Liver (tissue), 8 donors: ENCODE measurements at regions not wholly inside any gene's neighbourhood (a gene's known extent, or its start where the extent isn't known, plus 50 kb on each side); places are given as distances from the start of the nearest gene placed in this dataset.

Experiments
- DNase-seq: peaks from one replicate; pipeline ENCODE4 v3.0.0-alpha.2; 2017; ENCODE audit warnings: low spot score
- H3K27ac ChIP-seq, 2 donors: one replicate each; pipeline ENCODE4 v1.7.0; 2013; ENCODE audit warnings: inconsistent platforms in 2 of 2, low read length in 2 of 2, control low read depth in 1 of 2, low read depth in 1 of 2, mild to moderate bottlenecking in 1 of 2
- H3K27me3 ChIP-seq, 4 donors: one replicate each; pipeline versions ENCODE4 v1.6.1 to v1.7.0; 2013; ENCODE audit warnings: low read length in 3 of 4, inconsistent platforms in 1 of 4, mild to moderate bottlenecking in 1 of 4, moderate library complexity in 1 of 4; ENCODE audit not compliant: control insufficient read depth in 4 of 4, insufficient read depth in 4 of 4
- H3K36me3 ChIP-seq, 4 donors: one replicate each; pipeline versions ENCODE4 v1.6.1 to v1.7.0; 2013; ENCODE audit warnings: low read length in 3 of 4, mild to moderate bottlenecking in 3 of 4, low read depth in 1 of 4, moderate library complexity in 1 of 4; ENCODE audit not compliant: control insufficient read depth in 4 of 4, insufficient read depth in 3 of 4
- H3K4me1 ChIP-seq, 4 donors: one replicate each; pipeline versions ENCODE4 v1.6.1 to v1.7.0; 2013; ENCODE audit warnings: low read length in 3 of 4, mild to moderate bottlenecking in 3 of 4, moderate library complexity in 1 of 4; ENCODE audit not compliant: control insufficient read depth in 4 of 4, insufficient read depth in 4 of 4
- H3K4me3 ChIP-seq, 3 donors: one replicate each; pipeline versions ENCODE4 v1.6.1 to v1.7.0; 2013; ENCODE audit warnings: low read length in 3 of 3, control low read depth in 1 of 3, low read depth in 1 of 3, mild to moderate bottlenecking in 1 of 3
- H3K9ac ChIP-seq, 2 donors: one replicate each; pipeline ENCODE4 v1.7.0; 2013; ENCODE audit warnings: low read length in 2 of 2, mild to moderate bottlenecking in 2 of 2, moderate library complexity in 2 of 2, control low read depth in 1 of 2, low read depth in 1 of 2
- H3K9me3 ChIP-seq, 4 donors: one replicate each; pipeline versions ENCODE4 v1.6.1 to v1.7.0; 2013; ENCODE audit warnings: low read length in 3 of 4; ENCODE audit not compliant: control insufficient read depth in 4 of 4
- ATF3 ChIP-seq: IDR thresholded peaks from 2 replicates; pipeline ENCODE4 v1.6.1; 2016; ENCODE audit warnings: antibody characterized with exemption
- CTCF ChIP-seq: fragments of 150-350 bp; IDR thresholded peaks from 2 replicates; pipeline ENCODE4 v1.5.1; 2017; ENCODE audit warnings: improper control_type of control experiment, low read depth, low read length; ENCODE audit not compliant: missing input control
- EGR1 ChIP-seq, 2 donors: IDR thresholded peaks; 2 replicates each; pipeline ENCODE4 v1.6.1; 2016 to 2018; ENCODE audit warnings: antibody characterized with exemption in 2 of 2, low read depth in 2 of 2
- FOXA1 ChIP-seq: IDR thresholded peaks from 2 replicates; pipeline ENCODE4 v1.6.1; 2016; ENCODE audit warnings: antibody characterized with exemption
- FOXA2 ChIP-seq: IDR thresholded peaks from 2 replicates; pipeline ENCODE4 v1.6.1; 2016; ENCODE audit warnings: antibody characterized with exemption
- GABPA ChIP-seq, 2 donors: IDR thresholded peaks in 1 of 2; conservative IDR thresholded peaks in 1 of 2; 2 replicates each; pipeline ENCODE4 v1.6.1; 2016; ENCODE audit warnings: antibody characterized with exemption in 2 of 2, mild to moderate bottlenecking in 1 of 2, moderate library complexity in 1 of 2
- HNF4A ChIP-seq, 2 donors: conservative IDR thresholded peaks; 2 replicates each; pipeline ENCODE4 v1.6.1; 2016; ENCODE audit warnings: antibody characterized with exemption in 2 of 2, mild to moderate bottlenecking in 2 of 2
- HNF4G ChIP-seq: IDR thresholded peaks from 2 replicates; pipeline ENCODE4 v1.6.1; 2016; ENCODE audit warnings: antibody characterized with exemption
- JUND ChIP-seq, 2 donors: IDR thresholded peaks; 2 replicates each; pipeline ENCODE4 v1.6.1; 2016; ENCODE audit warnings: antibody characterized with exemption in 2 of 2
- NR2F2 ChIP-seq: IDR thresholded peaks from 2 replicates; pipeline ENCODE4 v1.6.1; 2016; ENCODE audit warnings: antibody characterized with exemption
- RAD21 ChIP-seq, 2 donors: IDR thresholded peaks; 2 replicates each; pipeline ENCODE4 v1.6.1; 2016; ENCODE audit warnings: antibody characterized with exemption in 2 of 2, mild to moderate bottlenecking in 2 of 2
- REST ChIP-seq: IDR thresholded peaks from 2 replicates; pipeline ENCODE4 v1.6.1; 2016; ENCODE audit warnings: antibody characterized with exemption, mild to moderate bottlenecking
- RXRA ChIP-seq, 2 donors: IDR thresholded peaks; 2 replicates each; pipeline ENCODE4 v1.6.1; 2017 to 2018; ENCODE audit warnings: antibody characterized with exemption in 2 of 2, mild to moderate bottlenecking in 1 of 2
- SP1 ChIP-seq: IDR thresholded peaks from 2 replicates; pipeline ENCODE4 v1.6.1; 2018; ENCODE audit warnings: antibody characterized with exemption, mild to moderate bottlenecking
- TAF1 ChIP-seq: conservative IDR thresholded peaks from 2 replicates; pipeline ENCODE4 v1.6.1; 2016; ENCODE audit warnings: antibody characterized with exemption, mild to moderate bottlenecking
- YY1 ChIP-seq: IDR thresholded peaks from 2 replicates; pipeline ENCODE4 v1.6.1; 2016; ENCODE audit warnings: antibody characterized with exemption, mild to moderate bottlenecking
- WGBS: extraction: QIAGEN DNeasy Blood & Tissue Kit; methylation state at CpG from one replicate; pipeline ENCODE4 v1.1.7; 2013; 5-methylcytosine and 5-hydroxymethylcytosine counted together
- TF ChIP-seq, protein P1 (sequence below): IDR thresholded peaks from 2 replicates; pipeline ENCODE4 v1.6.1; 2016; ENCODE audit warnings: antibody characterized with exemption
- TF ChIP-seq, protein P2 (sequence below): IDR thresholded peaks from 2 replicates; pipeline ENCODE4 v1.6.1; 2016; ENCODE audit warnings: antibody characterized with exemption
- donor health status: healthy.
- donor health status: healthy.
- donor health status: healthy.
- donor health status: healthy.
- donor health status: healthy.

- DNase-seq = no peak
- H3K9ac ChIP-seq = no peak overlapping the region
- H3K4me1 ChIP-seq = peaks cover 0 to 2% (median 0%) of the 10 kb centered on the region in 4 donors
- no peaks in the 10 kb centered on the region for H3K36me3 ChIP-seq
- H3K27ac ChIP-seq = no peak overlapping the region
- TF ChIP-seq HNF4A (conservative IDR thresholded peaks at IDR 0.05) (no peak), JUND (IDR thresholded peaks at IDR 0.05) (no peak), FOXA2 (no peak), ATF3 (no peak), HNF4G (no peak), GABPA (IDR thresholded peaks at IDR 0.05 in 1 of 2, conservative IDR thresholded peaks at IDR 0.05 in 1 of 2) (no peak), SP1 (no peak), REST (no peak), CTCF (no peak), NR2F2 (no peak), RAD21 (IDR thresholded peaks at IDR 0.05) (no peak), RXRA (IDR thresholded peaks at IDR 0.05) (no peak), EGR1 (IDR thresholded peaks at IDR 0.05; ENCODE audit: low read depth in 2 of 2) (no peak), TAF1 (no peak), FOXA1 (no peak)
- TF ChIP-seq, protein P1, sequence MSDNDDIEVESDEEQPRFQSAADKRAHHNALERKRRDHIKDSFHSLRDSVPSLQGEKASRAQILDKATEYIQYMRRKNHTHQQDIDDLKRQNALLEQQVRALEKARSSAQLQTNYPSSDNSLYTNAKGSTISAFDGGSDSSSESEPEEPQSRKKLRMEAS = no peak
- TF ChIP-seq, protein P2, sequence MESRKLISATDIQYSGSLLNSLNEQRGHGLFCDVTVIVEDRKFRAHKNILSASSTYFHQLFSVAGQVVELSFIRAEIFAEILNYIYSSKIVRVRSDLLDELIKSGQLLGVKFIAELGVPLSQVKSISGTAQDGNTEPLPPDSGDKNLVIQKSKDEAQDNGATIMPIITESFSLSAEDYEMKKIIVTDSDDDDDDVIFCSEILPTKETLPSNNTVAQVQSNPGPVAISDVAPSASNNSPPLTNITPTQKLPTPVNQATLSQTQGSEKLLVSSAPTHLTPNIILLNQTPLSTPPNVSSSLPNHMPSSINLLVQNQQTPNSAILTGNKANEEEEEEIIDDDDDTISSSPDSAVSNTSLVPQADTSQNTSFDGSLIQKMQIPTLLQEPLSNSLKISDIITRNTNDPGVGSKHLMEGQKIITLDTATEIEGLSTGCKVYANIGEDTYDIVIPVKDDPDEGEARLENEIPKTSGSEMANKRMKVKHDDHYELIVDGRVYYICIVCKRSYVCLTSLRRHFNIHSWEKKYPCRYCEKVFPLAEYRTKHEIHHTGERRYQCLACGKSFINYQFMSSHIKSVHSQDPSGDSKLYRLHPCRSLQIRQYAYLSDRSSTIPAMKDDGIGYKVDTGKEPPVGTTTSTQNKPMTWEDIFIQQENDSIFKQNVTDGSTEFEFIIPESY = no peak
- H3K4me3 ChIP-seq = no peak overlapping the region
- peaks cover 0 to 3% (median 0%) of the 10 kb centered on the region in 4 donors for H3K9me3 ChIP-seq
- no peaks in the 10 kb centered on the region for H3K27me3 ChIP-seq
- 46% methylated on average over 3 of the region's 3 CpGs for whole genome bisulfite sequencing
Observed at GRCh38 chr17:73850426-73850825, 206.2 kb upstream of the SDK2 start.

DNA sequence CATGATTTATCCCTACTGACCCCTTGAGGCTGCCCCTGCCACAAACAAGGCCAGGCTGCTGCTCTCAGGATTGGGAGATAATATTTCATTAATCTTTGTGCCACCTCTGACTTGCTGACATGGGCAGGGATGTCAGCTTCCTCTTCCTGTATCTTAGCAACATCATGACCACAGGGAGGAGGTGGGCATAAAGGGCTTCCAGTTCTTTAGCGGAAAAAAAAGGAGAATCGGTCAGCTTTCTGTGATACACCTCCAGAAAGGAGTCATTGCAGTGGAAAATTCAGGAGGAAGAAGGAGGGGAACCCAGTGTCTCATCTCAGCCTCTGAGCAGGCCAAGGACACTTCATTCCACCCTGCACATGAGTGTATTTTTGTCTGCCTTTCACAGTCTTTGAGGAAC is 206.8 kb upstream of the SDK2 start:
- H3K36me3 ChIP-seq = no peaks in the 10 kb centered on the region
- no peak for TF ChIP-seq RAD21 (IDR thresholded peaks at IDR 0.05)
- TF ChIP-seq, protein P2 = no peak
- no peak for TF ChIP-seq CTCF
- no peak for TF ChIP-seq FOXA2
- TF ChIP-seq, protein P1 = no peak
- TF ChIP-seq YY1 = no peak
- no peak for TF ChIP-seq JUND (IDR thresholded peaks at IDR 0.05)

More for the DNA sequence above, 206.8 kb upstream of the SDK2 start:
- Histone ChIP-seq H3K9me3 (peaks cover 0 to 3% (median 0%) of the 10 kb centered on the region in 4 donors), H3K27ac (no peak overlapping the region), H3K27me3 (no peaks in the 10 kb centered on the region), H3K4me1 (peaks cover 0 to 2% (median 0%) of the 10 kb centered on the region in 4 donors), H3K9ac (no peak overlapping the region), H3K4me3 (no peak overlapping the region)
- WGBS = 76% methylated on average over 2 of the region's 2 CpGs
- DNase-seq = no peak
